HG03025 (cell line): ENCODE measurements at regions not wholly inside any gene's neighbourhood (a gene's known extent, or its start where the extent isn't known, plus 50 kb on each side); places are given as distances from the start of the nearest gene placed in this dataset.

Experiments used
- ATAC-seq: cut with Tn5 transposase; IDR thresholded peaks from one replicate; pipeline ENCODE4 v1.9.1; 2021; ENCODE audit warnings: mild to moderate bottlenecking, moderate library complexity; ENCODE audit not compliant: unreplicated experiment, low FRiP score

DNA sequence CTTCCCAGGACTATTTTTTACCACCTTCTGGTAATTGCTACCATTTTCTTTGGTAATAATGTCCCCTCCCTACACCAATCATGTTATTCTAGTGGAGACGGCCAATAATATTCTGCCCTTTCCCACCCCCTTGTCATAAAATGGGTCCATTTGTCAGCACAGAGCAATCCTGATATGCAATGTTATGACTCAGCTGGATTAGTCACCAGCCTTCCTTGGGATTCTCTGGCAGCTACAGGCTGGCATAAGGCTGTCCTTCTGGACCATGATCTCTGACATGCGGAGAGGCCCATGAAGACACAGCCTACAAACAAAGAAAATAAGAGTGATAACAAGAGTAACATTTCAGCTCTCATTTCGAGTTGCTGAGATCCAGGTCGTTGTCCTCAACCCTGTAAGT, 222.0 kb upstream of the CPNE8 start:
- ATAC-seq, result no peak

DNA sequence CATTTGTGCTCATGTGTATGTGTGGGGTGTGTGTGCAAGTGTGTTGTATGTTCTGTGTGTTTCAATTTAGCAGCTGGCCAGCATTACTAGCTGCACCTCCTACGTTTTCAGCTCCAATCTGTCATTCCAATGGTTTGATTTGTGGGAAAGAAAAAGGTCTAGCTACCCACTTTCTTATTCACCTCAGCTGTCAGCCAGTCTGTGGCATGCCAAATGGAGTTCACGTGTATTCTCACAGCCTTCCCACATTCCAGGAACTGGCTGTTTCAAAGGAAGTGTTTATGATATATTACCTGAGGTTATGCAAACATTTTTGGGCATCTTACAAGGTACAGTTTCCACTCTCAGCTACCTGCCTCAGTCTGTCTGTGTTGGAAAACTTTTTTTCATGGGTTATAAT, 220.2 kb upstream of the CPNE8 start:
- no peak for ATAC-seq

DNA sequence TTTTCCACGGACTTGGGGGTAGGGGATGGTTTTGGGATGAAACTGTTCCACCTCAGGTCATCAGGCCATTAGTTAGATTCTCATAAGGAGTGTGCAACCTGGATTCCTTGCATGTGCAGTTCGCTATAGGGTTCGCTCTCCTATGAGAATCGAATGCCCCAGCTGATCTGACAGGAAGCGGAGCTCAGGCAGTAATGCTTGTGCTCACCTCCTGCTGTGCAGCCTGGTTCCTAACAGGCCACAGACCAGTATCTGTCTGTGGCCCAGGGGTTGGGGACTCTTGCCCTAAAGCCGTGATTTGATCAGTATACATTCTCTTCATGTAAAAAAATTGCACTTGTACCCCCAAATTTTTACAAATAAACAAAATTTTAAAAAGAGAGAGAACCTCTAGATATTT, 219.4 kb upstream of the CPNE8 start:
- no peak for ATAC-seq

DNA sequence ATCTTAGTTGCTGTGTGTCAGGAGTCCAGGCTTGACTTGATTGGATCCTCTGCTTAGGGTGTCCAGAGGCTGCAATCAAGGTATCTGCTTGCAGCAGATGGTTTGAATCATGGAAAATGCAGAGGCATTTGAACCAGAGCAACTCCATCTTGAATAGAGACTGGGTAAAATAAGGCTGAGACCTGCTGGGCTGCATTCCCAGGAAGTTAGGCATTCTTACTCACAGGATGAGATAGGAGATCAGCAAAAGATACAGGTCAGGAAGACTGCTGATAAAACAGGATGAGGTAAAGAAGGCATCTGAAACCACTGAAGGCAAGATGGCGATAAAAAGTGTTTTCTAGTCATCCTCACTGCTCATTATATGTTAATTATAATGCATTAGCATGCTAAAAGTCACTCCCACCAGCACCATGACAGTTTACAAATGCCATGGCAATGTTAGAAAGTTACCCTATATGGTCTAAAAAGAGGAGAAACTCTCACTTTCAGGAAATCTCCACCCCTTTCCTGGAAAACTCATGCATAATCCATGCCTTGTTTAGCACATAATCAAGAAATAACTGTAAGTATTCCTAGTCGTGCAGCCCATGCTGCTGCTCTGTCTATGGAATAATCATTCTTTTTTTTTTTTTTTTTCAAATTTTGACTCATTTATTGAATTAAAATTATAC, 218.3 kb upstream of the CPNE8 start:
- no peak for ATAC-seq

DNA sequence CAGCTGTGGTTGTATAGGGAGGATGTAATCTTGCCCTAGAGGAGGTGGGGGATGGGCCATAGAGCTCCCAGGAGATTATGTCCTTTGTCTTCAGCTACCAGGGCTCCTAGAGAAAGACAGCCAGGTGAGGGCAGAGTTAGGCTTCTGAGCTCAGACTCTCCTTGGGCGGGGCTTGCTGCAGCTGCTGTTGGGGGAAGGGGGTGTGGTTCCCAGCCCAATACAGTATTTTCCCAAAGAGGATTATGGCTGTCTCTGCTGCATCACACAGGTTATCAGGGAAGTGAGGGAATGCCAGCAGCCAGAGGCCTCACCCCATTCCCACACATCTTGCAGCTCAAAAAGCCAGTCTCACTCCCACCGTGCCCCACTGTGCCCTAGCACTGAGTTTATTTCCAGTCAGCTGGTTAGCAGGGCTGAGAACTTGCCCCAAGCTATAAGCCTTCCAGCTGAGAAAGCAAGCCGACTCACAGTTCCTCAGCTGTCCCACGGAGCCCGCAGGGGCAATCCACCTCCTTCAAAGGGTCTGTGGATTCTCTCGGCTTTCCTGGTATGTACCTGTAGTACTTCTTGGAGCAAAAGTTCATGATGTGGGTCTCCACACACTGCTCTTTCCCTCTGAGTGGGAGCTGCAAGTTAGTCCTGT, 217.3 kb upstream of the CPNE8 start:
- ATAC-seq, result no peak

DNA sequence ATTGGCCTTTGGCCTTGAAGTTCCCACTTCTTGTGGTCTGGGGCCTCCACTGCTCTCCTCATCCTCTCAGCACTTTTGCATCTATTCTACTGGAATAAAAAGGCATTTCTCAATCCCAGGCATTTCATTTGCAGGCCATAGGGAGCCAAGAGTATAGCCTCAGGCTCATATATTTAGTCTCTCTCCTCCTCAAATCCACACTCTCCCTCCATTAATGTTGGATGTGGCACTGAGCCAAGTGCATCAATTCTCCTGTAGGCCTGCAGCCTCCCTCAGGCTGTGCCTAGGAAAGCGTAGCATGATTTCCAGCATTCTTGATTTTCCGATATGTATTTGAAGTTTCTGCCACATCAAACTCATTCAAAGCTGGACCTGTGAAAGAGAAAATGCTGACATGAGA, 211.5 kb upstream of the CPNE8 start:
- ATAC-seq, result no peak

DNA sequence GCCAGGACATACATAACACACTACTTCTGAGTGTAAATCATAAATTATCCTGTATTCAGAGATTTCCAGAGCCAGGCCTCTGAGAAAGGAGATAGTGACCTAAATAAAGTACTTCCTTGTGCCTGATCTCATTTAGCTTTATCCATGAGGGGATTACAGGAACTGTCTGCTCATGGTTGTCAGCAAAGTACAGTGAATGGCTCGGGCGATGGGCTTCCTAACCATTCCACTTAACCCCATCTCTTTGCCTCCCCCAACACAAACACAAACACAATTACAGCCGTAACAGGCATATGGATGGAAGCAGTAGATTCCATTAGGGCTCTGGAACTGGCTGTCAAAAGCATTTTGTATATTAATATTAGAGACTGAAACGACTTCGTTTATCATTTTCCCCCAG, 206.7 kb upstream of the CPNE8 start:
- ATAC-seq, result no peak

DNA sequence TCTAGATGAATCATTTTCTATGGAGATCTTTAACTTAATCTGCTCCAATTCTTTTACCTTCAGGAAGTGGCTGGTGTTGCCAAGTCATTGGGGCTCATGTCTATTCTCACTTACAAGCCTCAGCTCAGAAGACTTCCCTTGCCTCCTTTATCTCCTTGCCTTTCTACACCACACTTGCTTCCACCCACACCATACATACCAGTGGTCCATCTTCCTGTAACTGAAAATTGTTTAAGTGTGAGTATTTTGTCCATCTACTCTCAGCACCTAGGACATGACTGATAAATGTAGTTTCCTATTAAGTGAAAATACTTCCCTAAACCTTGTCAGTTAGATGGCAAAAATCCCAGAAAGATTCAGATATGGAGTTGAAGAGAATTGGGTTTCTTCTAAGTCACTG, 199.7 kb upstream of the CPNE8 start:
- ATAC-seq, result no peak

DNA sequence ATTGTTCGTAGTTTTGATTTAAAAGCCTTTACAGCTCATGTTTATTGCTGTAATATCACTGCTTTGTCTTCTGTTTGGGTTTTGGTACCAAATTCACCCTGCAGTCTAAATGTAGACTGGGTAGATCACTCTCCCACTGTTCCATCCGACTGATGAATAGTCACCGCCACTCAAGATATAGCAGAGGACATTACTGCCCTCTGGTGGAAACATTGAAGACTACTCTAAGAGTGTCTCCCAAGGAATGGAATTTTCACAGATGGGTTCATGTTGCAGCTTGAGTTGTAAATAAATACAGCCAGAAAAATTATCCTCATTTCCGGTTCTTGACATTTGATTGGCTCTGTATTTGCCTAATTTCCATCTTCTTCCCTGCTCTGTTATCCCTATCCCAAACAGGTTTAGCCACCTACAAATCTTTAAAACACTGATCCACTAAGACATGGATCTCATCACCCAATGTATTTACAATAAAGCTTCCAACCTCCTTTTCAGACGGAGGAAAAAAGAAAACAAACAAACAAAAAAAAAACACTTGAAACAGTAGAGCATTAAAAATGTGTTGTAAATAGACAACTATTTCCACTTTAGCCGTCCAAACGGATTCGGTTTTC, 198.3 kb upstream of the CPNE8 start:
- peak; percentile 97 for ATAC-seq

DNA sequence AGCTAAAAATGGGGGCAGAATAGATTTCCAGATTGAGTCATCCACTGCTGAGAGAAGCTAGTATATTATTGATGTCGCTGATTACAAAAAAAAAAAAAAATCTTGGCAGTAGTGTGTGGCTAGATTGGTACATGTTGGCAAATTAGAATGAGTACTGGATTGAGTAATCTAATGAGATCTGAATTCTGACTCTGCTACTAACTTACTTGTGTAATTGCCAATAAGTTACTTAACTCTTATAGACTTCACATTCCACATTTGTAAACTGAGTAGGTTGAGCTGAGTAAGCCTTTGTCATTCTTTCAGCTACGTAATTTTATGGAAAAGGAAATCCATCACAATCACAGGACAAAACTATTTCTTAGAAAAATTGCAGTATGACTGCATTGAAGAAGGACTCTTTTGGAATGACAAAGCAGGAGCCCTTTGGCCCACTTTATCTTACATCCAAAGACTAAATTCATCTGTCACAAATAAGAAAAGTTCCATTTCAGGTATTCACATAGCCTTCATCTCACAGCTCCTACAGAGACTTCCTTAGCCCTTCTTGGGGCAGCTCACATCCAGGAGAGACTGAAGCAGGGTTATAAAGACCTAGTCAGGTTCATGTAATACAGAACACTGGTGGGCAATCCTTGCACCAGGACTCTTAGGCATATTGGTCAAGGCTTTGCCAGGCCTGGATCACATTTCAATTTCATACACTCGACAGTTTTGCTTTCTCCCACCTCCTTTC, 197.3 kb upstream of the CPNE8 start:
- ATAC-seq, result no peak

DNA sequence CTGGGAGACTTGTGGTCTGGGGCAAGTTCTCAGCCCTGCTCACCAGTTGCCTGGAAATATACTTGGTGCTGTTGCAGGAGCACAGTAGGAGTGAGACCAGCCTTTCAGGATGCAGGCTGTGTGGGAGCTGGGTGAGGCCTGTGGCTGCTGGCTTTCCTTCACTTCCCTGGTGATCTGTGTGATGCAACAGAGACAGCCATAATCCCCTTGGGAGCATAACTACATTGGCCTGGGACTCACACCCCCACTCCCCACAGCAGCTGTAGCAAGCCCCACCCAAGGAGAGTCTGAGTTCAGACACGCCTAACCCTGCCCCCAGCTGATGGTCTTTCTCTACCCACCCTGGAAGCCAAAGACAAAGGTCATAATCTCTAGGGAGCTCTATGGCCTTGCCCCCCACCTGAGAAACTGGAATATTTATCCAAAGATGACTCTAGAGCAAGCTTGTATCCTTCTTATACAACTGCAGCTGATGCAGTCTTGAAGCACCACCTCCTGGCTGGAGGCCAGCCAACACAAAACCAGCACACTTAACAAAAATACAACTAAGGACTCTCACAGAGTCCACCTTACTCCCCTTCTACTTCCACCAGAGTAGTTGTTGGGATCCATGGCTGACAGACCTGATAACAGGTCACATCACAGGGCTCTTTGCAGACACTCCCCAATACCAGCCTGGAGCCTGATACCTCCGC, 190.4 kb upstream of the CPNE8 start:
- no peak for ATAC-seq

DNA sequence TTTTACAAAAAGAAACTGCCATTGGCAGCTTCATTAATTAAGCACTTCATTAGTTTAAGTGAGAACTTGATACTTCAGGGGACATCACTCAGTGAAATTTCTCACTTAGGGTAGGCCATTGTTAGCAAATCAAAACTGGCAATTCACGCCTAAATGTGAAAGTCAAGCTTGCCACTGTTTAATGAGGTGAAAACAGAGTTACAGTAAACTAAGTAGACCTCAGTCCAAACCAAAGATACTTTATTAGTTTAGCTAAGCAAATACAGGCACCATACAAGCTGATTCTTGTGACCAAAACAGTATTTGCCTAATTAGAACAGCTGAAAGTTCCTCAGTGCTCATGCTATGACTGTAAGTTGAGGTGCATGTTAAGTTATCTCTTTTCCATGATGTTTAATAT, 176.5 kb upstream of the CPNE8 start:
- ATAC-seq, result no peak

DNA sequence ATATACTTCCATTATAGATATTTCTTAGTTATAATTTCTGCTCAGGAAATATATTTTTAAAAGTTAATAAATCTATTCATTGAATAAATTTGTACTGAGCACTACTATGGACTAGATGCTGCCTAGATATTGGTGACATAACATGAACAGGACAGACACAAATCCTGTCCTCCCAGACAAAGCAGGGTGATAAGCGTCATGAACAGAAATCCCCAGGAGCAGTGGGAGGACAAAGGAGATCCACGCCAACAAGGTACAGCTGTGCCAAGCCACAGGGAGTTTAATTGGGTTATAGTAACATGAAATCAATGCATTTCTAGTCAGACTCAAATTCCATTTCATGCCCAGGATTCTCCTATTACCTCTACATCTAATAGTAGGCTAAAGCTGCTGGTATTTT, 171.8 kb upstream of the CPNE8 start:
- ATAC-seq, result no peak

DNA sequence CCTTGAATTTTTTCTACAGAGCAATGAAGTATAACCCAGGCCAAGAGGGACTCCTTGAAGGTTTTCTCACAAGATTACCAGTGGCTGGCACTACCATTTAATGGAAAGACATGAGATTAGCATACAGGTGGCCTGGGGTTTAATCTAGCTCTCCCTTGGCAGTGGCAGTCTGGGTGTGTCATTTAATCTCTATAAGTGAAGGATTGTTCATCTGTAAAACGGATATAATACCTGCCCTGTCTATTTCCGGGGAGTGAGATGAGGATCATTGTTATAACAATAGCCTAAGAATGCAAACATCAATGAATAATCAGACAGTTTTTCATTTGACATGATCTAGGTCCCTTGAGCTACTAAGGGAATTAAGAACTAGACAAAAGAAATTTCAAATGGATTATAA, 168.7 kb upstream of the CPNE8 start:
- no peak for ATAC-seq

DNA sequence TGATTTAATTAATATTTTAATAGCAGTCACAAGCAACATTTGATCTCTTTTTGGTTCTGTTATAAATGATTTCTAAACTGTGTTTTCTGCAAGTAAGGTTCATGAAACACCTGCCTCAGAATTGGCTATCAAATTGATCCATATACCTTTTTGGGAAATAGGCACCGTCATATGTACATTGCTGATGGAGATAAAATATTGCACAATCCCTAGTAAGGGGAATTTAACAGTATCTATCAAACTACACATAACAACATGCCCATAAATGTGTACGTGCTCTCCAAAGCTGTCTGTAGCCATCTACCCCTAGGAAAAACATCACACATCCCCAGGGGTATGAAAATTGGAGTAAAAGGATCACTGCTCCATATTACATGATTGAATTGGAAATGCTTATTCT, 167.3 kb upstream of the CPNE8 start:
- no peak for ATAC-seq

DNA sequence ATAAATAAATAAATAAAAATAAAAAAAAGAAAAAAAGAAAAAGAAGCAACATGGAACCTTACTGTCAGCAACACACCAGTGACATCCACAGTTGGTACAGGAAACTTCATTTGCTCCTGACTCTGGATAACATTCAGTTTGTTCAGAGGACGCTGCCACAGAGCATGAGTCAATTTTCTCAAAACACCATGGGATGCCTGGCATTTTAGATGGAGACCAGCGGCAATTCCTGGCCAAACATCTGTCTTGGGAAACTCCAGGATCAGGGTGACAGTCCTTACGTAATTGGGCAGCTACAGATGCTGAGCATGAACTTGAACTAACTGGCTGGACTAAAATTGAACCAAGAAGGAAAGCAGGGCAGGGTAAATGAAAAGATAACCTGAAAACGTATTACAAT, 166.2 kb upstream of the CPNE8 start:
- no peak for ATAC-seq

DNA sequence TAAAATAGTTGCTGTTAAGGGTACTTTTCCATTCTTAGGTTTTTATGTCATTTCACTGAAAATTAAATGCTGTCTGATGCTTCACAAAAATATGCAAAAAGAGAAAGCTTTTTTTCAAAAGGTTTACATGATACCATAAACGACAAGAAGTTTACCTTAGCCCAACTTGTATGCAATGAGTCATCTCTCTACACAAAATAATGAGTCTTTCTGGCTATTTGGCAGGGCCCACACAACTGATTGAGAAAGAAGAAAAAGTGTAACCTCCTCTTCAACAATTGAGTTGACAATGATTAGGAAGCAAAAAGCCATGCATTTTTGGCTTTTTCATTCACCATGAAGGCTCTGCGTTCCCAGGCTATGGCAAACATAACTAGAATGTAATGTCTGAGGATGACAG, 165.4 kb upstream of the CPNE8 start:
- no peak for ATAC-seq

DNA sequence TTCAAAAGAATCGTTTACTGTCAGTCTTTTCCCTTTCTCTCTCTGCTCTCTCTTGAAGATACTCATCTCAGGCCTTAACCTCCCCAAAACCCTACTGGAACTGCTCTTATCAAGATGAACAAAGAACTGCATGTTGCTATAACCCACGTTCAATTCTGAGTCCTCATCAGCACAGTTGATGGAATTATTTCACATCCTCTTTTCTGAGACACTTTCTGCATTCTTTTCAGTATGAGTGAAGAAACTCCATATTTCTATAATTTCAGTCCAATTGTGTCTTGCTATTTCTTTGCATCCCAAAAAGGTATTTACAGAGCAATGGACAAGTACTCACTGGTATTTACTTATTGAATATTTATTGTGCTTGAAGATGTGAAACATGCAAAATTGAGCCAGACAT, 160.1 kb upstream of the CPNE8 start:
- no peak for ATAC-seq

DNA sequence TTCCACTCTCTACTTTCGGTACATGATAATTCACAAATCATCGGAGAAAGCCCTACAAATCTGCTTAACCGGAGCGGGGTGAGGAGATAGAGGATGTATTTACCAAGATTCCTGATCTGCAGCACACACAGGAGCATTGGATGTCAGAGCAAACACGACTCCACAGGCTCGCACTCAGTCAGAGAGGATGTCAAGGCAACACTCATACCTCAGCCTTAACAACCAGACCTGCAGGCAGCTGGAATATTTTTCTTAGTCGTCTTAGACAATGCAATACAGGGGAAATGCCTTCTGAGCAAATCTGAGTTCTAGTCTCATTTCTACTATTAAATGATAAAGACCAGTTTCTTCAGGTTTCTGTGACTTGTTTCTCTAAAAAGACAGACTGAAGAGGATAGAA, 159.3 kb upstream of the CPNE8 start:
- no peak for ATAC-seq

DNA sequence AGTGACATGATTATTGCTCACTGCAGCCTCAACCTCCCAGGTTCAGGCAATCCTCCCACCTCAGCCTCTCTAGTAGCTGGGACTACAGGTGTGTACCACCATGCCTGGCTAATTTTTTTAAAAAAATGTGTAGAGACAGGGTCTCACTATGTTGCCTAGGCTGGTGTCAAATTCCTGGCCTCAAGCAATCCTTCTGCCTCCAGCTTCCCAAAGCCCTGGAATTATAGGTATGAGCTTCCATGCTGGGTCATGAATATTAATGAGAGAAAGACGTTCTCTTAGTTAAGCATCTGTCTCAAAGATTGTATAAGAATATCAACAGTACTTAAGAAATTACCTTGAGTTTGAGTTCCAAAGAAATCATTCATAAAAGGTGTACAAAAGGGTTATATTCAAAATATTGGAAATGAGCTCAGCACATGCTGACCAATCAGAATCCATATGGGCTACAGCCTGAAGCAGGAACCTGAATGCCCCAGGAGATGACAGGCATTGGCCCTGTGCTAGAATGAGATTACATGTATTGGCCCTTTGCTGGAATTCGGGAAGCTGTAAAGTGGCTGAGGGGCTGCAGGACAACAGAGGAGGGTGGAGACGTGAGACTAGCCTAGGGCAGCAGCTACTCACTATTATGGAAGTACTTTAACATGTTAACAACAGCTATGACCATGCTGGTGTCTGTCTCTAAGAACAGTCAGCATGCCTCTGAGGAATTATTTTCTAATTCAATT, 157.0 kb upstream of the CPNE8 start:
- no peak for ATAC-seq
